AG04450 (cell line): ENCODE measurements at regions not wholly inside any gene's neighbourhood (a gene's known extent, or its start where the extent isn't known, plus 50 kb on each side); places are given as distances from the start of the nearest gene placed in this dataset.

Experiments used
- CTCF ChIA-PET: fragments of 300-600, 350-600 bp; formaldehyde crosslinking; extraction: SDS; loops from one replicate; lab custom pipeline; 2022; ENCODE audit warnings: antibody characterized with exemption, inconsistent platforms; lab: Charles Lee
- POLR2A ChIA-PET: fragments of 350-600 bp; formaldehyde crosslinking; extraction: SDS; loops from one replicate; lab custom pipeline; 2021; ENCODE audit warnings: antibody characterized with exemption, inconsistent platforms; lab: Yijun Ruan, JAX
- DNase-seq: peaks from one replicate; pipeline ENCODE4 v3.0.0-alpha.2; 2011; ENCODE audit warnings: low read depth, low spot score
- H3K27ac ChIP-seq: one replicate; pipeline ENCODE4 v1.5.1; 2012; ENCODE audit warnings: low read depth, low read length, control low read depth
- H3K27me3 ChIP-seq: one replicate; pipeline ENCODE4 v1.6.0; 2012; ENCODE audit warnings: low read length; ENCODE audit not compliant: control insufficient read depth, insufficient read depth
- H3K4me3 ChIP-seq: 2 replicates; pipeline ENCODE4 v1.5.1; 2011; ENCODE audit warnings: mild to moderate bottlenecking, low read depth, low read length, control low read depth
- H3K9me3 ChIP-seq: 2 replicates; pipeline ENCODE4 v1.5.1; 2012; ENCODE audit warnings: low read length; ENCODE audit not compliant: control insufficient read depth, insufficient read depth
- TF ChIP-seq, protein P1 (sequence below): IDR thresholded peaks from 2 replicates; pipeline ENCODE4 v1.5.1; 2011; ENCODE audit warnings: low read depth, low read length, control low read depth, inconsistent platforms

DNA sequence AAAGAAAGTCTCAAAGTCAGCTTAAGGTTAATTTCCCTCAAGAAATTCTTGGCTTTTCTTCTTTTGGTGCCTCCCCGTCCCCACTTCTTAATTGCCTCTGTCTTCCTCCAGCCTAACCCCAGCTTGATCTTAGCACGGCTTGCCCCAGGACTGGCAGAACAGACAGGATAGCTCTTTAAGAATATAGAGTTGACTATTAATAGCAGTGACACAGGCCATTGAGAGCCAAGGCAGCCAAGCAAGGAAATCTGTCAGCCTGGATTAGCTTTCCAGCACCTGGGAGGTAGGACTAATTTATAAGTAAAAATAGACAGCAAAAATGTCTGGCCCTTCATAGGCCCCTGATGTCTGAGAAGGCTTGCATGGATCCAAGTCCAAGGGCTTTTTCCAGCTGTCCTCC, 384.6 kb upstream of the SLC30A5 start:
- ChIA-PET CTCF (no interaction called here), POLR2A (no interaction called here)
- TF ChIP-seq, protein P1, sequence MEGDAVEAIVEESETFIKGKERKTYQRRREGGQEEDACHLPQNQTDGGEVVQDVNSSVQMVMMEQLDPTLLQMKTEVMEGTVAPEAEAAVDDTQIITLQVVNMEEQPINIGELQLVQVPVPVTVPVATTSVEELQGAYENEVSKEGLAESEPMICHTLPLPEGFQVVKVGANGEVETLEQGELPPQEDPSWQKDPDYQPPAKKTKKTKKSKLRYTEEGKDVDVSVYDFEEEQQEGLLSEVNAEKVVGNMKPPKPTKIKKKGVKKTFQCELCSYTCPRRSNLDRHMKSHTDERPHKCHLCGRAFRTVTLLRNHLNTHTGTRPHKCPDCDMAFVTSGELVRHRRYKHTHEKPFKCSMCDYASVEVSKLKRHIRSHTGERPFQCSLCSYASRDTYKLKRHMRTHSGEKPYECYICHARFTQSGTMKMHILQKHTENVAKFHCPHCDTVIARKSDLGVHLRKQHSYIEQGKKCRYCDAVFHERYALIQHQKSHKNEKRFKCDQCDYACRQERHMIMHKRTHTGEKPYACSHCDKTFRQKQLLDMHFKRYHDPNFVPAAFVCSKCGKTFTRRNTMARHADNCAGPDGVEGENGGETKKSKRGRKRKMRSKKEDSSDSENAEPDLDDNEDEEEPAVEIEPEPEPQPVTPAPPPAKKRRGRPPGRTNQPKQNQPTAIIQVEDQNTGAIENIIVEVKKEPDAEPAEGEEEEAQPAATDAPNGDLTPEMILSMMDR, result no peak
- H3K9me3 ChIP-seq, result no peaks in the 10 kb centered on the region
- H3K27ac ChIP-seq, result no peak overlapping the region
- H3K27me3 ChIP-seq, result no peaks in the 10 kb centered on the region
- H3K4me3 ChIP-seq, result no peak overlapping the region
- no peak for DNase-seq

DNA sequence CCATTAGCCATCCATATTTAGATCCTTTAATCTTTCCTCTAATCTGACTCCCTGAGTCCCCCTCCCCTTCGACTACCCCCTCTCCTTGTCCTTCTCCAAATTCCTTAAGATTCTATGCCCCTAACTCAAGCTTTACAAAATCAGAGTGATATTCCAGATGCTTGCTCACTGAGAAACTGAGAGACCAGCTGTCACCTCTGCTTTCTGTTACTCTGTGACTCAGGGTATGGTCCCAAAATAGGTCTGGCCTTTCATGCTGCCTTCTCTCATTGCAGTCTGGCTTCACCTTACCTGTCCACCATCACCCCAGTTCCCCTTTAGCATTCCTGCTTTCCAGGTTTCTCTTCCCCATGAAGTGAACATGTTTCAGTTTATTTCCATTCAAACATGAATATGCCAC, 383.3 kb upstream of the SLC30A5 start:
- Histone ChIP-seq H3K27ac (no peak overlapping the region), H3K27me3 (no peaks in the 10 kb centered on the region), H3K4me3 (no peak overlapping the region), H3K9me3 (no peaks in the 10 kb centered on the region)
- TF ChIP-seq, protein P1, result no peak
- DNase-seq, result no peak
- ChIA-PET POLR2A (no interaction called here), CTCF (interaction anchor here (0.7 kb wide), 1 partner anchor 51 kb away, joined by 3 read pairs; no protein-coding TSS in a partner anchor)

DNA sequence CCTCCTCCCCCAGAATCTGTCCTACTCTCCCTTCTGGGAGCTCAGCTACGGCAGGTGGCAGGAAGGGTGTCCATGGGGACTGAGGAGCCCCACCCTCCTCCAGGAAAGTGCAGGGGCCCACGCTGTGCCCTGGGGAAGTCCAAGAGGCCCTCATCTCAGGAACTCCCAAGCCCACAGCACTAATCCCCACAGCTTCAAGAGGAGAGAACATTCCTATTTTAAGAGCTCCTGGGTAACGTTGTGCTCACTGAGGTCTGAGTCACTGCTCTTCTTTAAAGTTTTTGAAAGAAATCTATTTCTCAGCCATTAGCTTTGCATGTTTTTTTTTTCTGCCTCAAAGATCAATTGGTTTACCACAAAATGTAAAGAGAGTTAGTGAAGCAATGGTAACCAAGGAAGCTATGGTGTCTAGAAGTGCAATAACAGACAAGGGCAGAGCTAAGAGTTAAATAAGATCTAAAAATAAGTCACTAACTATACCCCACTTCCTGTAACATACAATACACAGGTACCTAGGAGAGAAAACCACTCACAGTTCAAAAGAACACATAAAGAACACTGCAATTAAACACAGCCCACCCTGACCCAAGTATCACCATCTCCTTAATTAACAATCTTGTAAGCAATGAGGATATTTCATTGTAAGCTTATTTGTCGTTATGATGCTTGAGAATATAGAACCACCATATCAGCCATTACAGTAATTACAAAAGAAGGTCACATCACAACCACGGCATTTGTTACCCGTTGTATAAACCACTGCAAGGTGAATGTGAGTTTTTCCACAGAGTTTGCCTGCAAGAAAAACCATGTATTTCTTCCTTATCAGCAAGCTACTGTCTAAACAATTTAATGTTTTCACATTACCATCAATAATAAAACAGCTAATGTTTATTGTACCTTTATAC, 382.3 kb upstream of the SLC30A5 start:
- POLR2A ChIA-PET, result no interaction called here
- Histone ChIP-seq H3K27ac (no peak overlapping the region), H3K4me3 (no peak overlapping the region), H3K9me3 (no peaks in the 10 kb centered on the region), H3K27me3 (no peaks in the 10 kb centered on the region)
- no peak for DNase-seq
- TF ChIP-seq, protein P1, result no peak
- CTCF ChIA-PET, result interaction anchor here (1.6 kb wide), 1 partner anchor 425 kb away, joined by 4 read pairs; no protein-coding TSS in a partner anchor

DNA sequence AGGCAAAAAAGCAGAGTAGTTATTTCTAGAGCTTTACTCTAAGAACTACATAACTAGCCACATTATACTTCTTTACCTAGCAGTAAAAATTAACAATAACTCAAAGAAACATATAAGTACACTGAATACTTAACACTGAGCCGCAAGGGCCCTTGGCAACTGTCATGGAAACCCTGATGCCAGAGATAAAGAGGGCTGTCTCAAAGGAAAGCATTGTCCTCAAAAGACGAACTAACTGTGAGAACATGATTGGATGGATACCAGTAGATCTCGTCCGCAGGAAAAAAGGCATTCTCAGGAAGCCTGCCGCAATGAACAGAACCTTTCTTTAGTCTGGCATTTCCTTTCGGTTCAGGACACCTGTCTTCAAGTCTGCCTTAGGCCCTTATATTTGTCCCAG, 379.0 kb upstream of the SLC30A5 start:
- H3K4me3 ChIP-seq, result no peak overlapping the region
- POLR2A ChIA-PET, result no interaction called here
- TF ChIP-seq, protein P1, result no peak
- DNase-seq, result no peak
- H3K27ac ChIP-seq, result no peak overlapping the region
- H3K9me3 ChIP-seq, result no peaks in the 10 kb centered on the region
- H3K27me3 ChIP-seq, result no peaks in the 10 kb centered on the region
- CTCF ChIA-PET, result no interaction called here

DNA sequence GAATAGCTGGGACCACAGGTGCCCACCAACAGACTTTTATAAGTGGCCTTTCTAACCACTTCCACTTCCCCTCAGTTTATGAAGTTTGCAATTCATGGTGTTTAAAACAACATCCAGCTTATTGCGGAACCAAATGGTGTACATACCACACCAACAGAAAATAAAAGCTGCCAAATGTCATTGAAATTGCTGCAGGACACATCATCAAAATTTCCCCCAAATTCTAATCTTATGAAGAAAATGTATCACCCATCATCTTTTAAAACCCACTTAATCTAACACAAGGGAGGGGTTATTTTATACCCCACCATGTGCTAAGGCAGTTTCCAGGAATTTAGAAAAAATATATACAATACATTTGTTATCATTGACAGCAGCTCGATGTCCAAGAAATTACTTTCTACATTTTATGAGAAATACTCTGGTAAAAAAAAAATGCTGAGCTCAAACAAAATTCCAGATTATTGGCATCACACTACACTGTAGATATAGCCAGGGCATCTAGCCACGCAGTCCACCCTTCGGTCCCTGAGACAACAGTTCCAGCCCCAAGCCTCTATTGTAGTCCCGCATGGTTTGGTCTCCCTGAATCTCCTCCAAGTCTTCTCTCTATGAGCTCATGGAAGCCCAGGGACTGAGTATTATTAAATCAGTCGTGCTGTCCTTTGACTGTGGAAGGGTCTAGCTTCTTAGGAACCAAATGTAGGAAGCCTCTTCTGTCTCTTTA, 372.8 kb upstream of the SLC30A5 start:
- no peak overlapping the region for H3K4me3 ChIP-seq
- H3K27ac ChIP-seq, result no peak overlapping the region
- no peak for DNase-seq
- no peaks in the 10 kb centered on the region for H3K27me3 ChIP-seq
- no peaks in the 10 kb centered on the region for H3K9me3 ChIP-seq
- TF ChIP-seq, protein P1, result no peak
- ChIA-PET CTCF (no interaction called here), POLR2A (no interaction called here)
